ENCODE measurements at regions not wholly inside any gene's neighbourhood (a gene's known extent, or its start where the extent isn't known, plus 50 kb on each side); places are given as distances from the start of the nearest gene placed in this dataset.

DNA sequence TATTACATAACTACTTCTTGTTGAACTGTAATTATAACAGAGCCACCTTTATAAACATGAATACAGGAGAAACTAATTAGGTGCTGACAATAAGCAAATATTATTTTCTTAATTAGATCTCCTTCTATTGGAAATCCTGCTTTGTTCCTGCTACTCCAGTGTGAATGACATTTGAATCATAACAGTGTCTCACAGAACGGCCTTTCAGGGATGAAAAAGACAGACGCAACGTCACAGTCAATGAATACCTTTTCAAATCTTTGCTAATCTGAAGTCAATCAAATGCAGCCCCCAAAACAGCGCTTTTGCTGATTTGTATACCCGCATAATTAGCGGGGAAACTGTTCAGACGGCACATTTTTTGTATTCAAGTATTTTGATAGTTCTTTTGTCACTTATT is 240.4 kb upstream of the CDH8 start:
- no peak for TF ChIP-seq POLR2AphosphoS5 (IDR thresholded peaks at IDR 0.05; ENCODE audit: low read depth, low read length)
- TF ChIP-seq TAF1 (IDR thresholded peaks at IDR 0.05; ENCODE audit: borderline replicate concordance, insufficient read depth, low read length): no peak
- TF ChIP-seq, protein P1, sequence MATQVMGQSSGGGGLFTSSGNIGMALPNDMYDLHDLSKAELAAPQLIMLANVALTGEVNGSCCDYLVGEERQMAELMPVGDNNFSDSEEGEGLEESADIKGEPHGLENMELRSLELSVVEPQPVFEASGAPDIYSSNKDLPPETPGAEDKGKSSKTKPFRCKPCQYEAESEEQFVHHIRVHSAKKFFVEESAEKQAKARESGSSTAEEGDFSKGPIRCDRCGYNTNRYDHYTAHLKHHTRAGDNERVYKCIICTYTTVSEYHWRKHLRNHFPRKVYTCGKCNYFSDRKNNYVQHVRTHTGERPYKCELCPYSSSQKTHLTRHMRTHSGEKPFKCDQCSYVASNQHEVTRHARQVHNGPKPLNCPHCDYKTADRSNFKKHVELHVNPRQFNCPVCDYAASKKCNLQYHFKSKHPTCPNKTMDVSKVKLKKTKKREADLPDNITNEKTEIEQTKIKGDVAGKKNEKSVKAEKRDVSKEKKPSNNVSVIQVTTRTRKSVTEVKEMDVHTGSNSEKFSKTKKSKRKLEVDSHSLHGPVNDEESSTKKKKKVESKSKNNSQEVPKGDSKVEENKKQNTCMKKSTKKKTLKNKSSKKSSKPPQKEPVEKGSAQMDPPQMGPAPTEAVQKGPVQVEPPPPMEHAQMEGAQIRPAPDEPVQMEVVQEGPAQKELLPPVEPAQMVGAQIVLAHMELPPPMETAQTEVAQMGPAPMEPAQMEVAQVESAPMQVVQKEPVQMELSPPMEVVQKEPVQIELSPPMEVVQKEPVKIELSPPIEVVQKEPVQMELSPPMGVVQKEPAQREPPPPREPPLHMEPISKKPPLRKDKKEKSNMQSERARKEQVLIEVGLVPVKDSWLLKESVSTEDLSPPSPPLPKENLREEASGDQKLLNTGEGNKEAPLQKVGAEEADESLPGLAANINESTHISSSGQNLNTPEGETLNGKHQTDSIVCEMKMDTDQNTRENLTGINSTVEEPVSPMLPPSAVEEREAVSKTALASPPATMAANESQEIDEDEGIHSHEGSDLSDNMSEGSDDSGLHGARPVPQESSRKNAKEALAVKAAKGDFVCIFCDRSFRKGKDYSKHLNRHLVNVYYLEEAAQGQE (IDR thresholded peaks at IDR 0.05; ENCODE audit: insufficient read depth in 1 of 2, low read depth in 2 of 2, low read length in 2 of 2): no peak
- TF ChIP-seq FOXP2 (optimal IDR thresholded peaks at IDR 0.05; ENCODE audit: borderline replicate concordance, extremely low read depth, extremely low read length, insufficient read depth): no peak
- no peak for TF ChIP-seq SIN3A (IDR thresholded peaks at IDR 0.05; ENCODE audit: borderline replicate concordance, insufficient read depth, low read length)

All from PFSK-1 (cell line).